ENCODE measurements at regions not wholly inside any gene's neighbourhood (a gene's known extent, or its start where the extent isn't known, plus 50 kb on each side); places are given as distances from the start of the nearest gene placed in this dataset.
"Not testable (repeated sequence)": the region's sequence is repeated elsewhere in the genome, so short reads cannot be mapped to it uniquely, and the experiment has no call there.

DNA sequence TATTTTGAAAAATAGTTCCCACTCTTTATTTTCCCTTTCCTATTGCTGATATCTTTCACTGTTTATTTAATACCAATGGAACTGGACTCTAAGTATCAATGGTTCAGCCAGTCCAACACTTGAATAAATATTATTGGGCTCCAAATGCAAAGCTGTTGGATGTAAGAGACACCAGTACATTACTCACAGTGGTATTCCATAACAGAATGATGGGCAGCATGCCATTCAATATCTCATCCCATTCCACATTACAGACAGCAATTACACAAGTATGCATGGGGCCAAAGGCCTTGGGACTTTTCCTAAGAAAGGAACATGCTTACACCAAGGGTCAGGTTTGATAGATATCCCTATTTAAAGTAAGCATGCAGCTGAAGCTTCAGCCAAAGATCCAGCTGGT, 231.9 kb downstream of the RND3 start:
- H3K36me3 ChIP-seq (ENCODE audit: control insufficient read depth, insufficient read depth, low read length) = no peaks in the 10 kb centered on the region
- H3K9me3 ChIP-seq (replicated peaks; ENCODE audit: control insufficient read depth, low read depth, low read length) = no peaks in the 10 kb centered on the region
- H3K4me3 ChIP-seq (ENCODE audit: low read length) = no peak overlapping the region
- H3K27me3 ChIP-seq (ENCODE audit: control insufficient read depth, insufficient read depth, low read length) = no peaks in the 10 kb centered on the region
- peaks cover 4% of the 10 kb centered on the region for H3K4me1 ChIP-seq (ENCODE audit: control insufficient read depth, insufficient read depth, low read length)
- no peak overlapping the region for H3K27ac ChIP-seq (ENCODE audit: low read length)
- DNase-seq = peak; percentile 67

DNA sequence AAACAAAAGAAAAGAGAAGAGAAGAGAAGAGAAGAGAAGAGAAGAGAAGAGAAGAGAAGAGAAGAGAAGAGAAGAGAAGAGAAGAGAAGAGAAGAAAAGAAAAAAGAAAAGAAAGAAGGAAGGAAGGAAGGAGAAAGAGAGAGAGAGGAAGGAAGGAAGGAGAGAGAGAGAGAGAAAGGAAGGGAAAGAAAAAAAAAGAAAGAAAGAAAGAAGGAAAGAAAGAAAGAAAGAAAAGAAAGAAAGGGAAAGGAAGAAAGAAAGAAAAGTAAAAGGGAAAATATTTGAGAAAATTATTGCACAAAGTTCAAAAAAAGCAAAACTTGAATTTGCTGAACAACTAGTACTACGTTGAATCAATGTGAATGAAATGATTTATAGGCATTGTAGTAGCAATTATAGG, 237.7 kb downstream of the RND3 start:
- H3K4me1 ChIP-seq (ENCODE audit: control insufficient read depth, insufficient read depth, low read length); H3K27ac ChIP-seq (ENCODE audit: low read length); H3K4me3 ChIP-seq (ENCODE audit: low read length); DNase-seq; H3K9me3 ChIP-seq (replicated peaks; ENCODE audit: control insufficient read depth, low read depth, low read length); H3K36me3 ChIP-seq (ENCODE audit: control insufficient read depth, insufficient read depth, low read length); H3K27me3 ChIP-seq (ENCODE audit: control insufficient read depth, insufficient read depth, low read length): not testable (repeated sequence)
- no CpG with 5 or more reads among the region's 1 CpG for WGBS (ENCODE audit: insufficient coverage)

DNA sequence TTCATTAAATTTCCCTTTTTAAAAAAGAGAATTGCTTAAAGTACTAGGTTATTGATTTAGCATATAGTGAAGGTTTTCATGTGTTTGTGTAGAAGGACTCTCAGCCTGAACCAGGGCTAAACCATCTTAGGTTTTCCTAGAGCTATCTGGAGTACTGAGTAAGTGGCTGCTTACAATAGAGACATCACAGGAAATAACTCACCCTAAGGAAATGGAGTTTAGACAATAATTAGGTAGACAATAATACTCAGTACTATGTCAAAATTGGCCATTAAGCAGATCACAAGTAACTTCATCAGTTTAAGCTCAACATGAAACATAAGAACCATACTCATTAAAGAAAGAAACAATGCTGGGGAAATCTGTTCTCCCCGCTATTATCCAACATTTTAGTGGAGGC, 240.0 kb downstream of the RND3 start:
- Histone ChIP-seq H3K27me3 (ENCODE audit: control insufficient read depth, insufficient read depth, low read length) (no peaks in the 10 kb centered on the region), H3K4me1 (ENCODE audit: control insufficient read depth, insufficient read depth, low read length) (no peaks in the 10 kb centered on the region), H3K4me3 (ENCODE audit: low read length) (no peak overlapping the region), H3K36me3 (ENCODE audit: control insufficient read depth, insufficient read depth, low read length) (no peaks in the 10 kb centered on the region), H3K9me3 (replicated peaks; ENCODE audit: control insufficient read depth, low read depth, low read length) (no peaks in the 10 kb centered on the region), H3K27ac (ENCODE audit: low read length) (no peak overlapping the region)
- DNase-seq = no peak
- no CpG with 5 or more reads among the region's 1 CpG for WGBS (ENCODE audit: insufficient coverage)

DNA sequence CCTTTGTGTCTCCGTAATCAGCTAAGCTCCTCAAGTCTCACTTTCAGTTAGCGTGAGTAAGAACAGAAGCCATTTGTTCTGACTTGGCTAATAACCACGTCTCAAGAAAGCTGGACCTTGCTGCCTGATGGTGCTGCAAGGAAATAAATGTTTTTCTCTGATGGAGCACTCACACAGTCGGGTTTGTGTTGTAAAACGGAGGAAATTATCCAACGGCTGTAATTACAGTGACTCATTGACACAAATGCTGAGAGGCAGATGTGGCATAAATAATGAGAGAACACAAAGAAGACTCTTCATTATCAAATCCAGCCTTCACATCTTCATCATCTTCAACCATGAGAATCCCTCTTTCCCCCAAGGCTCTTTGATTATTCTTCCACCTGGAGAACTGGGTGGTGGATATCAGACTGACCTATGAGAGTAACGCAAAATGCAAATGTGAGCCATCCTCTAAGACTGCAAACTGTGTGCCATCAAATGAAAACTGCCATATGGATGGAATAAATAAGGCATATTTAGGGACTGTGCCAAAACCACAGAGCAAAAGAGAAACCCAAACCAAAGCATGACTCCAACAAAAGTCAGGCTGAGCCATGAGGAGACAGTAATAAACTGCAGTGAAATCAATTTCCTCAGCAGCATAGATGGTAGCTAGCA, 252.6 kb downstream of the RND3 start:
- H3K4me3 ChIP-seq (ENCODE audit: low read length) = no peak overlapping the region
- WGBS (ENCODE audit: insufficient coverage) = no CpG with 5 or more reads among the region's 7 CpGs

DNA sequence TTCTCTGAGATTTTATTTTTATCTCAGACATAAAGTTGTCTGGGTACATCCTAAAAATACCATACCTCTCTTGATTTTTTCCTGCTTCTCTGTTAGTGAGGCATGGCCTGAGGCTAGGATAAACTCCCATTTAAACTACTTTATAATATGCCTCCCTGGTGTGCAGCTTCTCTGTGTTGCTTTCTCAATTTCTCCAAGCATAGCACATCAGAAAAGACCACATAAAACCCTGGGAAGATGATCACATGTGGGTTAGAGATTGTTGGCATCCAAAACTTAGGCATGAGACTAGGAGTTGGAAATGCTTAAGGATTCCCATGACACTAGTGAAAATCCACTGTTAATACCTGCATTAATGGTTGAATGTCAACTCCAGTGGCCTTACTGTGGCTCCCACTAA, 254.6 kb downstream of the RND3 start:
- DNase-seq = no peak
- Histone ChIP-seq H3K9me3 (replicated peaks; ENCODE audit: control insufficient read depth, low read depth, low read length) (no peaks in the 10 kb centered on the region), H3K4me3 (ENCODE audit: low read length) (no peak overlapping the region), H3K27ac (ENCODE audit: low read length) (no peak overlapping the region), H3K36me3 (ENCODE audit: control insufficient read depth, insufficient read depth, low read length) (no peaks in the 10 kb centered on the region), H3K4me1 (ENCODE audit: control insufficient read depth, insufficient read depth, low read length) (no peaks in the 10 kb centered on the region), H3K27me3 (ENCODE audit: control insufficient read depth, insufficient read depth, low read length) (no peaks in the 10 kb centered on the region)

More for the DNA sequence above, 252.6 kb downstream of the RND3 start:
- H3K36me3 ChIP-seq (ENCODE audit: control insufficient read depth, insufficient read depth, low read length) = no peaks in the 10 kb centered on the region
- no peaks in the 10 kb centered on the region for H3K4me1 ChIP-seq (ENCODE audit: control insufficient read depth, insufficient read depth, low read length)
- H3K9me3 ChIP-seq (replicated peaks; ENCODE audit: control insufficient read depth, low read depth, low read length) = no peaks in the 10 kb centered on the region
- no peaks in the 10 kb centered on the region for H3K27me3 ChIP-seq (ENCODE audit: control insufficient read depth, insufficient read depth, low read length)
- no peak overlapping the region for H3K27ac ChIP-seq (ENCODE audit: low read length)
- DNase-seq = peak; percentile 29

DNA sequence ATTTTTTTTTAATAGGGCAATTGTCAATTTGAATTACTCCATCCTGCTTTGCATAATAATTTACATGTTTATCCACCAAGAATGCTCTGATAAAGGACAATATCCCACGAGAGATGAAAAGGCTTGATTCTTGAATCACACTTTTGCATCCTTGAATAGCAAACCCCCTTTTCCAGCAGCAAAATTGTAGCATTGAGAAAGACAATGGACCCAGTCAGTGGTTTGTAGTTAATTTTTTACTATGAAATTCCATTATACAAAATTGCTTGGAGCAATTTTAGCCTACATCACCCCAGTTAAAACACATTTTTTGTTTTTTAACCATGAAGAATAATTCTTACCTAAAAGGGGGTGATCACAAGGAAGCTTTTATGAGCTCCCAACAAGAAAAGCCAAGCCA, 255.1 kb downstream of the RND3 start:
- H3K4me3 ChIP-seq (ENCODE audit: low read length) = no peak overlapping the region
- DNase-seq = no peak
- no CpG with 5 or more reads among the region's 1 CpG for WGBS (ENCODE audit: insufficient coverage)

DNA sequence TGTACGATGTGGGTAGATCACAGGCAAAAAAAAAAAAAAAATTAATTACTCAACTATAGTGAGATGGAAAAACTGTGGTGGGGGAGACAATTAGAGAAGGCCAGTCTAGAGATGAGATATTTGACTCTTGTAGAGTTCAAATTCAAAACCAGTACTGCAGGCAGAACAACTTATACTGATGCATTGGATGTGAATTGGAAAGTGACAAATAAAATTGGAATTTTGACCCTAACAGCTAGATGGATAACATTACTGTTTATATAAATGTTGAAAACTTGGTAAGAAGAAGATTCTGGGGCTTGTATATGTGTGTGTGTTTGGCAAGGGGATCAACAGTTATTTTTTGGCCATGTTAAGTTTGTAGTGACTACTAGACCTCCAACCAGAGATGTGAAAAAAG, 256.9 kb downstream of the RND3 start:
- Histone ChIP-seq H3K4me1 (ENCODE audit: control insufficient read depth, insufficient read depth, low read length) (no peaks in the 10 kb centered on the region), H3K4me3 (ENCODE audit: low read length) (no peak overlapping the region), H3K27ac (ENCODE audit: low read length) (no peak overlapping the region), H3K9me3 (replicated peaks; ENCODE audit: control insufficient read depth, low read depth, low read length) (no peaks in the 10 kb centered on the region), H3K27me3 (ENCODE audit: control insufficient read depth, insufficient read depth, low read length) (no peaks in the 10 kb centered on the region), H3K36me3 (ENCODE audit: control insufficient read depth, insufficient read depth, low read length) (no peaks in the 10 kb centered on the region)
- no peak for DNase-seq
- no CpG with 5 or more reads among the region's 1 CpG for WGBS (ENCODE audit: insufficient coverage)

More for the DNA sequence above, 255.1 kb downstream of the RND3 start:
- Histone ChIP-seq H3K27me3 (ENCODE audit: control insufficient read depth, insufficient read depth, low read length) (no peaks in the 10 kb centered on the region), H3K9me3 (replicated peaks; ENCODE audit: control insufficient read depth, low read depth, low read length) (no peaks in the 10 kb centered on the region), H3K36me3 (ENCODE audit: control insufficient read depth, insufficient read depth, low read length) (no peaks in the 10 kb centered on the region), H3K4me1 (ENCODE audit: control insufficient read depth, insufficient read depth, low read length) (no peaks in the 10 kb centered on the region), H3K27ac (ENCODE audit: low read length) (no peak overlapping the region)

DNA sequence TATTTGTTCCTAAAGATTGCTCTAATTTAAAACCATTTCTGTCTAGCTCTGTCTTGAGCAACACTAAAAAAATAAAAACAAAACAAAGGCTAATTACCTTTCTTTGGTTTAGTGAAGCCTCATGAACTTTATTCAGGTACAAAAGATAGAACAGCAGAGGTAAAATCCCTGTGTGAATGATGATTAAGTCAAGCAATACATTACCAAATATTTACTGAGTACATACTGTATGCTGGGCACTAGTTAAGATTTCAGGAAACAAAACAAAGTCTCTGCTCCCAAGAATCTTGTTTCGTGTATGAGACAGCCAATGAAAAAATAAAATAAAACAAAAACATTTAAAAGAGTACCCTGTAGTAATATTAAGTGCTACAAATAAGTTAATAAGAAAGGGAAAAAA, 257.5 kb downstream of the RND3 start:
- Histone ChIP-seq H3K4me3 (ENCODE audit: low read length) (no peak overlapping the region), H3K4me1 (ENCODE audit: control insufficient read depth, insufficient read depth, low read length) (no peaks in the 10 kb centered on the region), H3K36me3 (ENCODE audit: control insufficient read depth, insufficient read depth, low read length) (no peaks in the 10 kb centered on the region), H3K27ac (ENCODE audit: low read length) (no peak overlapping the region), H3K9me3 (replicated peaks; ENCODE audit: control insufficient read depth, low read depth, low read length) (no peaks in the 10 kb centered on the region), H3K27me3 (ENCODE audit: control insufficient read depth, insufficient read depth, low read length) (no peaks in the 10 kb centered on the region)
- no CpG with 5 or more reads among the region's 1 CpG for WGBS (ENCODE audit: insufficient coverage)
- no peak for DNase-seq

DNA sequence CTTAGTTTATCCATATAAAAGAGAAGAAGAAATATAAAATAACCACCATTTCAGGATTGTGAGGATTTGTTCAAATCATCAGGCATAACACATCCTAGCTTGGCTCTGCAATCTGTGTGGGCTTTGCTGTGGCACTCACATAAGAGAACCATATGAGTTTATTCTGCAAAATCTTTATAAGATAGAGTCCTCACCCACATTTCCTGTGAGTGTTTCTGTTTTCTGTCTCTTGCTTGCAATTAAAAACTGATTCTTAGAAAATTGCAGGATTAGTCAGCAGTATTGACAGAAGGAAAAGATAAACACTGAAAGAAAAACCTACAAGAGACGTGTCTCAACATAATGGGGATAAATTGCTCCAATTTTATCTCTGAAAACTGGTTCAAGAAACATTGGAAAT, 258.5 kb downstream of the RND3 start:
- Histone ChIP-seq H3K27me3 (ENCODE audit: control insufficient read depth, insufficient read depth, low read length) (no peaks in the 10 kb centered on the region), H3K4me3 (ENCODE audit: low read length) (no peak overlapping the region), H3K27ac (ENCODE audit: low read length) (no peak overlapping the region), H3K36me3 (ENCODE audit: control insufficient read depth, insufficient read depth, low read length) (no peaks in the 10 kb centered on the region), H3K9me3 (replicated peaks; ENCODE audit: control insufficient read depth, low read depth, low read length) (no peaks in the 10 kb centered on the region), H3K4me1 (ENCODE audit: control insufficient read depth, insufficient read depth, low read length) (no peaks in the 10 kb centered on the region)
- no peak for DNase-seq
- no CpG with 5 or more reads among the region's 1 CpG for WGBS (ENCODE audit: insufficient coverage)

DNA sequence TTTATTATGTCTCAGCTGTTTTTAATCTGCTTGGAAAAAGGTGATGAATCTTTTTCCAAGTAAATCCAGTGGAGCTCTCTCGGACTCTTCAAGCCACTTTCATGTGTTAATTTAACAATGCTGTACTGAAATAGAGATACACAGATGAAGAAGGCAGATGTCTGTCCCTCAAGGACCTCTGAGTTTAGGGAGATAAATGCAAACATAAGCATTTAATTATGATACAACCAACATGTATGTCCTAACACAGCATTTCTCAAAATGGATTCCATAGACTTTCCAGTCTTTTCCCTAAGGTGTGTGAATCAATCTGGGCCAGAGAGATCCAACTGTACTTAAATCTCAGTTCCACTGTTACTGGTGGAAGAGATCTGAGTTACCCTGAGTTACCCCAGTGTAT, 262.4 kb downstream of the RND3 start:
- DNase-seq = no peak
- H3K4me3 ChIP-seq (ENCODE audit: low read length) = no peak overlapping the region
- H3K27me3 ChIP-seq (ENCODE audit: control insufficient read depth, insufficient read depth, low read length) = no peaks in the 10 kb centered on the region
- H3K9me3 ChIP-seq (replicated peaks; ENCODE audit: control insufficient read depth, low read depth, low read length) = no peaks in the 10 kb centered on the region
- H3K27ac ChIP-seq (ENCODE audit: low read length) = no peak overlapping the region
- no peaks in the 10 kb centered on the region for H3K36me3 ChIP-seq (ENCODE audit: control insufficient read depth, insufficient read depth, low read length)
- no peaks in the 10 kb centered on the region for H3K4me1 ChIP-seq (ENCODE audit: control insufficient read depth, insufficient read depth, low read length)
- no CpG with 5 or more reads among the region's 1 CpG for WGBS (ENCODE audit: insufficient coverage)

DNA sequence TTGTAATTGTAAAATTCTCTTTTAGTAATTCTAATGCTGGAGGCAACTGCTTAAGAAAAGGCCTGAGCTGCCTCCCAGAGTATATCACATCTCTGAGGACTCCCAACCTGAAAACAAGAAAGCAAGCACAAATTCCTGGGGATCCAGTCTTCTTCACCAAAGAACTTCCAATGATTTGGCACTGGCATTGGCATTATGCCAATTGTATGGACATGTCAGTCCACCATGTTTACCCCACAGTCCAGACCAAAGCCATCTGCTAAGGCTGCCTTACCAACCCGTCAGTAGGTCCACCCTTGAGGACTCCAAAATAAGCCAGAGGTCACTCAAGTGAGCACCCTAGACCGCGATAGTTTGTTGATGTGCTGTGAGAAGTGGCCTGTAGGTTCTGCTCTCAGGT, 263.1 kb downstream of the RND3 start:
- DNase-seq = no peak
- no peaks in the 10 kb centered on the region for H3K4me1 ChIP-seq (ENCODE audit: control insufficient read depth, insufficient read depth, low read length)
- WGBS (ENCODE audit: insufficient coverage) = no CpG with 5 or more reads among the region's 3 CpGs

More for the DNA sequence above, 263.1 kb downstream of the RND3 start:
- Histone ChIP-seq H3K4me3 (ENCODE audit: low read length) (no peak overlapping the region), H3K36me3 (ENCODE audit: control insufficient read depth, insufficient read depth, low read length) (no peaks in the 10 kb centered on the region), H3K27ac (ENCODE audit: low read length) (no peak overlapping the region), H3K9me3 (replicated peaks; ENCODE audit: control insufficient read depth, low read depth, low read length) (no peaks in the 10 kb centered on the region), H3K27me3 (ENCODE audit: control insufficient read depth, insufficient read depth, low read length) (no peaks in the 10 kb centered on the region)
